ENCODE measurements at regions not wholly inside any gene's neighbourhood (a gene's known extent, or its start where the extent isn't known, plus 50 kb on each side); places are given as distances from the start of the nearest gene placed in this dataset.
"Not testable (repeated sequence)": the region's sequence is repeated elsewhere in the genome, so short reads cannot be mapped to it uniquely, and the experiment has no call there.

DNA sequence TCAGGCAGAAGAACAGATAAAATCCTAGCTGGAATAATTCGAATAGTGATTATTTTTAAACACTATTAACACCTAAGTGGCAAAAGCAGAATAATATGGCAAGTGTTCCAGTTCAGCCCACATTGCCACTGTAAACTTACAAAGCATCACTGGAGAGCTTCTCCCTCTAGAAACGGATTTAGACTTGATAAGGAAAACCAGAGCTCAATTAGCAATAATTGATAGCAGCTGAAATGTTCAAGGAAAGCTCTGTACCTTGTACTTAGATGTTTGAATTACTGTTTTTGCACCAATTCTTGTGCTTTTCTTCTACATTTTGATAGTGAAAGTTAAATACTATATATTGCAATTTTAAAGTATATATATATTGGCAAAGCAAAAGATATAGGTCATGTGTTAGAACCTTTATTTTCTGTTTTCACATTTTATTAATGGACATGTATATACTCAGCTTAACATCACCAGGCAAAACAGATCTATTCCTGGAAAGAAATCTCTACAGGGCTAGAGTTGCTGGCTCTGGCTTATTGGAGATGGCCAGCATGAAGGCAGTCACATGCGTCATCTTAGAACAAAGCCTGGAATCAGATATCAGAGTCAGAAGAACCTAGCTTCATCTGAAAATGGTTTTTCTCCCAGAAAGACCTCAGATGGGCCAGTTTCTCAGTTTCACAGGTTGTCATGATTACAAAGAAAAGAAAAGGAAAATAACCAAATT is 149.1 kb upstream of the CTAGE1 start:
- no peak for DNase-seq (ENCODE audit: low read depth)

DNA sequence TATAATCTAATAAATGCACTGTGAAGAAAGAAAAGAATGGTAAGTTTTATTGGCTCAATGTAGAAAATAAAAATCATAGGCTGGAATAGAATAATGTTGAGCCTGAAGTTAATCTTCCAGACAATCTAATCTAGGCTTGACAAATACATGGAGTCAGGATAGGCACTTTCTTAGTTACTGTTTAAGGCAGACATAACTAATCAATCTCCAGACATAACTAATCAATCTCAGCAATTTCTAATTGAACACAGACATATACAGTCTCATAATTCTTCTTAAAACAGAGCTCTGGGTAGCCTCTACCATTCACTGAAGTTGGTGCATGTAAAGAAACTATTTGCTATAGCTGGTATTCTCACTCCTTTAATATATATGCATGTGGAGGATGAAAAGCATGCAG is 150.1 kb upstream of the CTAGE1 start:
- no peak for DNase-seq (ENCODE audit: low read depth)

GRCh38 chr18:22570492-22570891 is 152.8 kb upstream of the CTAGE1 start:
- DNase-seq (ENCODE audit: low read depth) = no peak

- no peak for DNase-seq (ENCODE audit: low read depth)
Measured at GRCh38 chr18:22572341-22572740, 154.6 kb upstream of the CTAGE1 start.

DNA sequence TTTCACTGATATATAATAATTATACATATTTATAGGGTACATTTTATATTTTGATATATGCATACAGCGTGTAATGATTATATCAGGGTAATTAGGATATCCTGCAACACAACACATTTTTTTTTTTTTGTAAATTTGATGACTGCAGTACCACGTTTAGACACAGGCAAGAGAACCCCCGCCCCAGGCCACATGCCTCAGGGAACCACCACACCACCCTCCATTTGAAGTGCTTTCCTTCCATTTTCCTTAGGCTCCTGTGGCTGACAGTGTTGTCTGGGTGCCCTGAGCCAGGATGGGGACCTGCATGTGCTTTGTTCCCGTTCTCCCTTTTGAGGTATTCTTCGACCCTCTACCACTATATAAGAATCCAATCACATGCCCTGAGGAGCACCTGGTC is 161.6 kb upstream of the CTAGE1 start:
- DNase-seq (ENCODE audit: low read depth) = no peak

DNA sequence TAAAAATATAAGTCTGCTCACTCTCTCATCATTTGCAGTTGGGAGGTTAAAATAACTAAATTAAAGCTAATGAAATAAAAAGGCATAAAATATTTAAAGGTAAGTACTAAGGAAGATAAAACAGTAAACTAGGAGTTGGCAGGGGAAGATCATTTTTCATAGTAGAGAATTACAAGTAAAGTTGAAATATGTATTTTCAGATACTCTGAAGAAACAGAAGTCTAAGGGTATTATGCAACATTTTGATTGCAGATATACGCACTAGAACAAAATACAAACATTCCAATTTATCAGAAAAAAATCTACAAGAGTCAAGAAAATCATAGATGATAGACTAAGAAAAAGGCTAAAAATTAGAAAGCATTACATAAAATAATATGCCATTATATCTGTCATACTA is 167.6 kb upstream of the CTAGE1 start:
- no peak for DNase-seq (ENCODE audit: low read depth)

DNA sequence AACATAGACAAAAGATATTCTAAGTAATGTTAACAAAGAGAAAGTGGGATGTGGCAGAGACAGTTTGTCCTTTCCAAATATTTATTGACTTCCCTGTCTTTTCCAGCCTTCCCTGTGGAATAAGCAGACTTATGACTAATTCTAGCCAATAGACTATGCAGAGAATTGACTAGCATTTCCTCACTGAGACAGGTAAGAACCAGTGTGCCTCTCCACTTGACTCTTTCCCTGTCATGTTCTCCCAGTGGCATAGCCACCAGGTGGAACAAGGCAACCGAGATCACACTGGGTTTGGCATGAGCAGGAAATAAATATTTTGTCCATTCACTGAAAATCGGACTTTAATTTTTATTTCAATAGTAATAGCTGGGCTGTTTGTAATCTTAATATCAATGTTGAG is 168.1 kb upstream of the CTAGE1 start:
- DNase-seq (ENCODE audit: low read depth) = no peak

DNA sequence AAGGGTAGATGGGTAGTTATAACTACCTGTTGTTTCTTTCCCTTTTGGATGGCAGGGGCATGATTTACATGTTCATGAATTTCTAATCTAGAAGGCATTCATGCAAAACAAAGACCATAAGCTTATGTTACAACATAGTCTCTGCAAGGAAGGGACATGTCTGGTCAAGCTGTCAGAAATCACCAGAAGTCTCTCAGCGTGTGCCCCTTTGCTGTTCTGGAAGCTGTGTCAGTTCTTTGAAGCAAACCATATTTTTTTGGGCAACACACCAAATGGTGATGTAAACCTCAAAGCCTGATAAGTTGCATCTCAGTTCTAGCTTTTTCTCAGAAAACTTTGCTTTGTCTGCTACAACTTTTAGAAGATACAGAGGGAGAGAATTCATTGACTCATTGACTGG is 173.5 kb upstream of the CTAGE1 start:
- DNase-seq (ENCODE audit: low read depth) = peak; percentile 71

DNA sequence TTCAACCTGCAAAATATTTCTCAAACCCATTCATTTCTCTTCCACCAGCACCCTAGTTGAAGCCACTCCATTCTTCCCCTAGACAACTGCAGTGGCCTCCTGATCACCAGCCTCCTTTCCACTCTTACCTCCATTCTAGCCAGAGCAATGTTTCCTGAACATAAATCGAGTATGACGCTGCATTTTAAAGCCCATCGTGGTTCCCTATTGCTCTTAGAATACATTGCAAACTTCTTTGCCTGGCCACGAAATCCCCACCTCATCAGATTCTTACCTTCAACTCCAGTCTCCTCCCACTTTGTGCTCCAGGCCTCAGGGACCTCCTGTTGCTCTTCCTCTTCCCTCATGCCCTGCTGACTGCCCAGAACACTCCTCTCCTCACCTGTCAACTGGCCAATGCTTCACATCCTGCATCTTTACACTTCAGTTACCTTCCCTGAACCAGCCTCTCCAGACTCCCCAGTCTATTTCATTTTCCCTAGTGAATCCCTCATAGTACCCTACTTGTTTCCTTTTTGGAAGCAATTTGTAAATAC is 176.5 kb upstream of the CTAGE1 start:
- no peak for DNase-seq (ENCODE audit: low read depth)

DNA sequence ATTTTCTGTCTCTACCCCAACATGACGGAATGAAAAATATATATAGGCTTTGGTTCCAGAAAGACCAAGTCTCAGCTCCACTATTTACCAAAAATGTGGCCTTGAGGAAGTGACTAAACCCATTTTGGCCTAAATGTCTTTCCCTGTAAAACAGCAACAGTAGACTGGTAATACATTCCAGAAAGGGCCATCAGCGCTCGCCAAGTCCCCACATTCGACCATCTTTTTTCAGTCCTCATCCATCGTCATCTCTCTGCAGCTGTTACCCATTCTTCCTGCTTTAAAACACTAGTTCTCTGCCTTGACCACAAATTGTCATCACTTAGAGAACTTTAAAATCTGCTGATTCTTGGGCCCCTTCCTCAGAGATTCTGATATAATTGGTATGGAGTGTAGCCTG is 183.8 kb upstream of the CTAGE1 start:
- DNase-seq (ENCODE audit: low read depth) = no peak

- DNase-seq (ENCODE audit: low read depth) = not testable (repeated sequence)
Measured at GRCh38 chr18:22602456-22602855, 184.7 kb upstream of the CTAGE1 start.

- DNase-seq (ENCODE audit: low read depth) = no peak
Measured at GRCh38 chr18:22603902-22604301, 186.2 kb upstream of the CTAGE1 start.

- no peak for DNase-seq (ENCODE audit: low read depth)
Measured at GRCh38 chr18:22604390-22604985, 186.8 kb upstream of the CTAGE1 start.

GRCh38 chr18:22604986-22605421 is 187.3 kb upstream of the CTAGE1 start:
- no peak for DNase-seq (ENCODE audit: low read depth)

- DNase-seq (ENCODE audit: low read depth) = no peak
Measured at GRCh38 chr18:22605736-22606135, 188.0 kb upstream of the CTAGE1 start.

- DNase-seq (ENCODE audit: low read depth) = no peak
Measured at GRCh38 chr18:22606563-22607283, 189.0 kb upstream of the CTAGE1 start.

GRCh38 chr18:22607284-22607635 is 189.5 kb upstream of the CTAGE1 start:
- DNase-seq (ENCODE audit: low read depth) = no peak

DNA sequence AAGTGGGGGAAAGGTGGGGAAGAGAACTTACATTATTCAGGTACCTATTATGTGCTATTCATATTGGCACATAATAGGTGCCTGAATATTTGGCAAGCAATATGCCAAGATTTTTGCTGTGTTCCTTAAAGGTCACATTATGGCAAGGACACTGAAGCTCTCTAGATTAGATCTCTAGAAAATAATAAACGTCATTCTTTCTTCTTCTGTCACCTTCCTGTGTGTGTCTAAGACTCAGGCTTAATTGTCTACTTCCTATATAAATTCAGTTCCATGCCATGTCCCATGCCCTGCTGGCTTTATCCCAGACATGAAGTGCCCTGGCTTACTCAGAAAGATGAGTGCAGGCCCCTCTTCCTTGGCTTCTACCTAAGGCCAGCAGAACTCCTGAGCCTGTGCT is 191.1 kb upstream of the CTAGE1 start:
- DNase-seq (ENCODE audit: low read depth) = no peak

DNA sequence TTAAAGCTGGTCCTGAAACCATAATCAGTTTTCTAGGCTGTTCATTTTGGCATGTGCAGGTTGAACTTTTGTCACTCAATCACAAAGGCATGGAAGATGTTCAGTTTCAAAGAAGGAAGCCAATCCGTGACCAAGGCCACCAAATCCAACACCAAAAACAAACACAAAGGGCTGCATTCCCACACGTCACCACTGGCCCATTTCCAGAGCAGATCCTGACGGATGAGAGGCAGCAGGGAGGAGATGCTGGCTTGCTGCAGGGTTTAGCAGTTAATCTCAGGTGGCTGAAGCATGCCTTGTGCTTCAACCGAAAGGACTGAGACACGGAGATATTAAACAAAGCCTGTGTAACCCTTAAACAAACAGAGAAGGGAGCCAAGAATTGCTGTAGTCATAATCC is 191.9 kb upstream of the CTAGE1 start:
- DNase-seq (ENCODE audit: low read depth) = no peak

GRCh38 chr18:22613058-22613690 is 195.5 kb upstream of the CTAGE1 start:
- DNase-seq (ENCODE audit: low read depth) = no peak

DNA sequence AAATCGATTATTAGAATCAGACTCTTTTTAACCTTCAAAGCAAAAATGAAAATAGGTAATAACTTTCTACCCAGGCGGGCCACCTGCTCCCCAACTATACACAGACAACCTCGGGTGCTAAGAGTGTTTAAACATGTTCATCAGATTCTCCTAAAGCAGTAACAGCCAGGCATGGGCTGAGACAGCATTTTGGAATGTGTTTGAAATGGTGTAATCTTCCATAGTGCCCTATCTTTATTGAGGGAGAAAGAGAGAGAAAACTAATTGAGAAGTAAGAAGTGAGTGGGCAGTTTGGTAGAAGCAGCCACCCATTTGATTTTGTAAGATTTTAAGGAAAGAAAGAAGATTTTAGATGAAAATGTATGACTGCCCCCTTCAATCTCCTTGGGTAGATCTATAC is 196.1 kb upstream of the CTAGE1 start:
- DNase-seq (ENCODE audit: low read depth) = no peak

- no peak for DNase-seq (ENCODE audit: low read depth)
Measured at GRCh38 chr18:22623513-22623912, 205.8 kb upstream of the CTAGE1 start.

GRCh38 chr18:22624176-22624575 is 206.5 kb upstream of the CTAGE1 start:
- DNase-seq (ENCODE audit: low read depth) = no peak
